ENCODE measurements at regions not wholly inside any gene's neighbourhood (a gene's known extent, or its start where the extent isn't known, plus 50 kb on each side); places are given as distances from the start of the nearest gene placed in this dataset.

GRCh38 chr14:86933958-86934595 is 1058.9 kb downstream of the GALC start:
- ChIA-PET CTCF (no interaction called here), POLR2A (no interaction called here)
- H3K36me3 ChIP-seq (ENCODE audit: control insufficient read depth, insufficient read depth, low read length): no peaks in the 10 kb centered on the region
- no peak overlapping the region for H3K4me3 ChIP-seq (ENCODE audit: low read depth in 2 of 2, low read length in 2 of 2)
- TF ChIP-seq TCF7L2 (IDR thresholded peaks at IDR 0.05; ENCODE audit: low read depth, low read length) (no peak), REST (IDR thresholded peaks at IDR 0.05; ENCODE audit: insufficient read depth in 1 of 2, low read depth in 2 of 2, low read length in 1 of 2) (no peak), CTCF (IDR thresholded peaks at IDR 0.05) (no peak), SIN3A (IDR thresholded peaks at IDR 0.05; ENCODE audit: borderline replicate concordance, insufficient read depth, low read depth, low read length) (no peak), POLR2AphosphoS5 (IDR thresholded peaks at IDR 0.05; ENCODE audit: low read depth, low read length) (no peak)
- no TSS peak for BruUV-seq (replicated peaks)
- no peaks in the 10 kb centered on the region for H3K9me3 ChIP-seq (ENCODE audit: control insufficient read depth, insufficient read depth, low read depth, low read length)
- no peak for ATAC-seq
- H3K4me1 ChIP-seq (ENCODE audit: control insufficient read depth, insufficient read depth, low read length): no peaks in the 10 kb centered on the region
- intact Hi-C loops (cut with micrococcal nuclease; ENCODE audit: unreplicated experiment) (no loop called here), in situ Hi-C loops (cut with HindIII; ENCODE audit: low pct_unique_long_range_greater_than_20kb, low sequenced_read_pairs) (no loop called here)
- H3K27ac ChIP-seq (ENCODE audit: low read length): no peak overlapping the region
- no peak for DNase-seq (ENCODE audit: low read depth, low spot score)
- H3K27me3 ChIP-seq (ENCODE audit: control insufficient read depth, insufficient read depth, low read length): no peaks in the 10 kb centered on the region

GRCh38 chr14:86933460-86933859 is 1059.5 kb downstream of the GALC start:
- ATAC-seq (no peak), DNase-seq (ENCODE audit: low read depth, low spot score) (no peak)
- in situ Hi-C loops (cut with HindIII; ENCODE audit: low pct_unique_long_range_greater_than_20kb, low sequenced_read_pairs) (no loop called here), intact Hi-C loops (cut with micrococcal nuclease; ENCODE audit: unreplicated experiment) (no loop called here)
- no peak overlapping the region for H3K27ac ChIP-seq (ENCODE audit: low read length)
- H3K4me1 ChIP-seq (ENCODE audit: control insufficient read depth, insufficient read depth, low read length): no peaks in the 10 kb centered on the region
- no peaks in the 10 kb centered on the region for H3K27me3 ChIP-seq (ENCODE audit: control insufficient read depth, insufficient read depth, low read length)
- H3K36me3 ChIP-seq (ENCODE audit: control insufficient read depth, insufficient read depth, low read length): no peaks in the 10 kb centered on the region
- BruUV-seq (replicated peaks): no TSS peak
- H3K9me3 ChIP-seq (ENCODE audit: control insufficient read depth, insufficient read depth, low read depth, low read length): no peaks in the 10 kb centered on the region
- no peak for TF ChIP-seq CTCF (IDR thresholded peaks at IDR 0.05)
- TF ChIP-seq REST (IDR thresholded peaks at IDR 0.05; ENCODE audit: insufficient read depth in 1 of 2, low read depth in 2 of 2, low read length in 1 of 2): no peak
- no peak for TF ChIP-seq TCF7L2 (IDR thresholded peaks at IDR 0.05; ENCODE audit: low read depth, low read length)
- no peak for TF ChIP-seq POLR2AphosphoS5 (IDR thresholded peaks at IDR 0.05; ENCODE audit: low read depth, low read length)
- no peak for TF ChIP-seq SIN3A (IDR thresholded peaks at IDR 0.05; ENCODE audit: borderline replicate concordance, insufficient read depth, low read depth, low read length)
- CTCF ChIA-PET: no interaction called here
- POLR2A ChIA-PET: no interaction called here
- H3K4me3 ChIP-seq (ENCODE audit: low read depth in 2 of 2, low read length in 2 of 2): no peak overlapping the region

All from Panc1 (cell line).